MCF 10A (cell line): ENCODE measurements at regions not wholly inside any gene's neighbourhood (a gene's known extent, or its start where the extent isn't known, plus 50 kb on each side); places are given as distances from the start of the nearest gene placed in this dataset.
A peak's percentile ranks its signal among the peaks of the same experiment; 100 is the strongest.

Source experiments
- BruUV-seq: library from RNA; stranded (reverse); fragments of 400-500 nt; replicated peaks from 2 replicates; lab custom pipeline; 2021; lab: Mats Ljungman, UMichigan
- CTCF ChIA-PET: fragments of 300-600 bp; sonication (Branson Sonifier 250); formaldehyde crosslinking; extraction: SDS; loops from one replicate; lab custom pipeline; 2021; ENCODE audit warnings: antibody characterized with exemption, inconsistent platforms; lab: Yijun Ruan, JAX
- POLR2A ChIA-PET: fragments of 300-600, 350-650 bp; sonication (Branson Sonifier 250); formaldehyde crosslinking; extraction: SDS; loops from one replicate; lab custom pipeline; 2020; ENCODE audit warnings: antibody characterized with exemption, inconsistent platforms; lab: Yijun Ruan, JAX
- DNase-seq: peaks from one replicate; pipeline ENCODE4 v3.0.0-alpha.2; 2018; ENCODE audit not compliant: unreplicated experiment
- H3K27ac Mint-ChIP-seq: one replicate; pipeline ENCODE4 v1.8.0; 2022; ENCODE audit warnings: mild to moderate bottlenecking, low read depth, mixed read lengths; ENCODE audit not compliant: unreplicated experiment
- H3K27me3 Mint-ChIP-seq: one replicate; pipeline ENCODE4 v1.8.0; 2022; ENCODE audit warnings: mixed read lengths; ENCODE audit not compliant: insufficient read depth, unreplicated experiment
- H3K36me3 Mint-ChIP-seq: one replicate; pipeline ENCODE4 v1.8.0; 2022; ENCODE audit warnings: mild to moderate bottlenecking, moderate library complexity, mixed read lengths; ENCODE audit not compliant: insufficient read depth, unreplicated experiment
- H3K4me1 Mint-ChIP-seq: one replicate; pipeline ENCODE4 v1.8.0; 2022; ENCODE audit warnings: mixed read lengths; ENCODE audit not compliant: insufficient read depth, unreplicated experiment
- H3K4me3 Mint-ChIP-seq: one replicate; pipeline ENCODE4 v1.8.0; 2022; ENCODE audit warnings: mild to moderate bottlenecking, moderate library complexity, mixed read lengths; ENCODE audit not compliant: unreplicated experiment
- H3K9me3 Mint-ChIP-seq: one replicate; pipeline ENCODE4 v1.8.0; 2022; ENCODE audit warnings: mixed read lengths; ENCODE audit not compliant: unreplicated experiment
- CTCF ChIP-seq: fragments of 200-600 bp; IDR thresholded peaks from one replicate; pipeline ENCODE4 v1.8.0; 2022; ENCODE audit warnings: antibody characterized with exemption, mild to moderate bottlenecking; ENCODE audit not compliant: unreplicated experiment
- intact Hi-C: fragments of 100-400 bp; cut with micrococcal nuclease; formaldehyde crosslinking; loops from 2 replicates; pipeline ENCODE4 v1.14.1; 2022

DNA sequence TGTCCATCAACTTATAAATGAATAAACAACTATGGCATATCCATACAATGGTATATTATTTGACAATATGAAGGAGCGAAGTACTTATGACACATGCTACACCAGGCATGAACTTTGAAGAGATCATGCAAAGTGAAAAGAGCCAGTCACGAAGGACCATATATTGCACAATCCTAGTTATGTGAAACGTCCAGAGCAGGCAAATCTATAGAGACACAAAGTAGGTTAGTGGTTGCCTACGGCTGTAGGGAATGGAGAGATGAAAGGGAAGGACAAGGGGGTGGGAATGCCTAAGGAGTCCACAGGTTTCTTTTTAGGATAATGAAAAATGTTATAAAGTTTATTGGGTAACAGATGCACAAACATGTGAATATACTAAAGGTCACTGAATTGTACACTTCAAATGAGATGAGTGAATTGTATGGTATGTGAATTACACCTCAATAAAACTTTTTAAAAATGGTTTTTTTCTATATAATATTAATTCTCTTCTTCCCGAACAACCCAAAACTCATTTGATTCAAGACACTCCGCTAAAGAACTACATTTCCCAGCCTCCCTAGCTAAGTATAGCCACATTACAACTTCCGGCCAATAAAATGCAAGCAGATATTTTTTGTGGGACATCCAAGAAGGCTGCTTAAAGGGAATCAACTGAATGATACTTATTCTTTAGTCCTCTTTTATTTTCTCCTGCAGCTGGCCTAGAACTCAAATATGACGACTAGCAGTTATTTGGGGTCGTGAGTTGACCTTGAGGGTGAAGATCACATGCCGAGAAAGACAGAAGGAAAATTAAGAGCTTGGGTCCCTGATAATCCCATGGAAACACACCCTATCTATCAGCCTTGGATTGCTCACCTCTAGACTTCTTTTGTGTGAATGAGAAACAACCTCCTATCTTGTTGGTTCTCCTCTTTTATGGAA is 187.2 kb downstream of the TTC8 start:
- BruUV-seq: no TSS peak
- TF ChIP-seq CTCF: no peak
- no peaks in the 10 kb centered on the region for H3K9me3 Mint-ChIP-seq
- no peaks in the 10 kb centered on the region for H3K36me3 Mint-ChIP-seq
- no peaks in the 10 kb centered on the region for H3K27me3 Mint-ChIP-seq
- ChIA-PET POLR2A (no interaction called here), CTCF (interaction anchor here (0.6 to 0.9 kb wide), 7 partner anchors 12 to 960 kb away, joined by 3 to 6 read pairs (median 3); no protein-coding TSS in a partner anchor)
- no peak overlapping the region for H3K4me3 Mint-ChIP-seq
- intact Hi-C loops: no loop called here
- DNase-seq: no peak
- H3K4me1 Mint-ChIP-seq: no peaks in the 10 kb centered on the region
- no peak overlapping the region for H3K27ac Mint-ChIP-seq

DNA sequence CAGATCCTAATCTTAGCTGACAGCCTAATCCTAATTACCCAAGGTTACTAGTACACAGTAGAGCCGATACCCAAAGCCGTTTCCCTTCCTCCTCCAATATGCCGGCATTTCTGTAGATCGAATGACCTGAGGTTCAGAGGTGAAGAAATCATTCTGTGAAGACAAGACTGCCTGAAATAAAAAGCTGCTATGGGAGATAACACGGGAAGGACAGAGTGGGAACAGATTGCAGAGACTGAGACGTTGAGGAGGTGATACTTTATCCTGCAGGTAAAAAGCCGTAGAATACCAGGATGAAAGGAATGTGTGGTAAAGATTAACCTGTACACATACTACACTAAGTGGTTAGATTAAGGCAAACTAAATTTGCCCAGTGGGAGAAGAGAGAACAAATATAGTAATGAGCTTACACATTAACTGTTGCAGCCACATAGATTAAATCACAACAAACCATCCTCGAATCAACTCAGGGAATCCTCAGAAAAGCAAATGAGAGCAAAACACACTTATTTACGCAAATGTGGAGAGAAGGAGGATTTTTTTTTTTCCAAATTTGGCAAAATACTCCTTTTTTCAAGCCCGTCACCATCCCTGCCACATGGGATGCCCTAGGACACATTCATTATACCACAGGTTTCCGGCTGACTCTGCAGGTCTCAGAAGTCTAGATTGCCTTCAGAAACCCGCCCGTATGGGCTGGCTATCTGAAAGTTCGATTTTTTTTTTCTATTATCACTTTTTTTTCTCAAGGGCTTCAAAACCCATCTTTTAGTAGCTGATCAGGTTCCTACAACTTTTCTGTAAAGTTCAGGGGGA is 188.0 kb downstream of the TTC8 start:
- intact Hi-C loops: loop anchor here (1.0 kb wide), 1 partner anchor 345 kb away; no protein-coding TSS in a partner anchor
- ChIA-PET CTCF (interaction anchor here (0.6 to 0.9 kb wide), 5 partner anchors 11 to 959 kb away, joined by 3 to 6 read pairs (median 3); no protein-coding TSS in a partner anchor), POLR2A (no interaction called here)
- Mint-ChIP-seq H3K4me1 (no peaks in the 10 kb centered on the region), H3K27ac (no peak overlapping the region), H3K36me3 (no peaks in the 10 kb centered on the region), H3K4me3 (no peak overlapping the region), H3K9me3 (no peaks in the 10 kb centered on the region), H3K27me3 (no peaks in the 10 kb centered on the region)
- no peak for DNase-seq
- BruUV-seq: no TSS peak
- no peak for TF ChIP-seq CTCF

DNA sequence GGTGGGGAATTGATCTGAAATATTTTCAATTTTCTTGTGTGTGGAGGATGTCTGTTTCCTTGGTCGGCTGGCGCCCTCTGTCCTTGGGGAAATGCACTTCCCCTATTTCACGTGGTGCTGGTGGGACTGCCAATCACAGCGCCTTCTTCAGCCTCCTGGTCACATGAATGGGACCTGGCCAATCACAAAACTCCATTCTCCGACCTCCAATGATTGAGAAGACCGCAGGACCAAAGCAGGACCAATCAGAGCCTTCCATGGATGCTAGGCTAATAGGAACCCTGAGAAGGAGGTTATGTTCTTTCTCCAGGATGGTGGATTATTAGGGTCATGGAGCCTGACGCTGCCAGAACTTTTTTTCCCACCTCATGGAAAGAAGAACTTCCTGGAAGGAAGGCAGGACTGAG is 188.7 kb downstream of the TTC8 start:
- ChIA-PET POLR2A (no interaction called here), CTCF (no interaction called here)
- peak; percentile 33 for DNase-seq
- BruUV-seq: no TSS peak
- intact Hi-C loops: loop anchor here (1.0 kb wide), 1 partner anchor 346 kb away; no protein-coding TSS in a partner anchor
- Mint-ChIP-seq H3K9me3 (no peaks in the 10 kb centered on the region), H3K27me3 (no peaks in the 10 kb centered on the region), H3K4me1 (no peaks in the 10 kb centered on the region), H3K36me3 (no peaks in the 10 kb centered on the region), H3K27ac (no peak overlapping the region), H3K4me3 (no peak overlapping the region)
- no peak for TF ChIP-seq CTCF
